Muscle layer of colon (tissue), 2 donors: ENCODE measurements at regions not wholly inside any gene's neighbourhood (a gene's known extent, or its start where the extent isn't known, plus 50 kb on each side); places are given as distances from the start of the nearest gene placed in this dataset.

Source experiments
- H3K27ac ChIP-seq: one replicate; pipeline ENCODE4 v1.7.0; 2013; ENCODE audit warnings: low read depth, mild to moderate bottlenecking, low read length, moderate library complexity
- H3K27me3 ChIP-seq, 2 donors: one replicate each; pipeline ENCODE4 v1.7.0; 2013; ENCODE audit warnings: low read length in 2 of 2, mild to moderate bottlenecking in 2 of 2; ENCODE audit not compliant: insufficient read depth in 2 of 2, control insufficient read depth in 1 of 2
- H3K36me3 ChIP-seq: one replicate; pipeline ENCODE4 v1.7.0; 2013; ENCODE audit warnings: mild to moderate bottlenecking, low read length; ENCODE audit not compliant: insufficient read depth
- H3K4me1 ChIP-seq: one replicate; pipeline ENCODE4 v1.7.0; 2013; ENCODE audit warnings: mild to moderate bottlenecking, low read length; ENCODE audit not compliant: insufficient read depth
- H3K4me3 ChIP-seq, 2 donors: one replicate each; pipeline ENCODE4 v1.7.0; 2013; ENCODE audit warnings: low read length in 2 of 2, low read depth in 1 of 2, mild to moderate bottlenecking in 1 of 2, moderate library complexity in 1 of 2
- H3K9ac ChIP-seq: one replicate; pipeline ENCODE4 v1.7.0; 2013; ENCODE audit warnings: low read length
- H3K9me3 ChIP-seq: one replicate; pipeline ENCODE4 v1.7.0; 2013; ENCODE audit warnings: mild to moderate bottlenecking, low read length
- donor health status: abdominal sarcoma.
- donor health status: Adenocarcinoma of cecum.

- H3K9me3 ChIP-seq: no peaks in the 10 kb centered on the region
- H3K27me3 ChIP-seq: no peaks in the 10 kb centered on the region
- no peak overlapping the region for H3K4me3 ChIP-seq
- no peak overlapping the region for H3K27ac ChIP-seq
- H3K4me1 ChIP-seq: peaks cover 5% of the 10 kb centered on the region
- H3K36me3 ChIP-seq: no peaks in the 10 kb centered on the region
- no peak overlapping the region for H3K9ac ChIP-seq
Observed at GRCh38 chr2:14944562-14945346, 312.2 kb downstream of the LRATD1 start.

- no peaks in the 10 kb centered on the region for H3K36me3 ChIP-seq
- H3K9ac ChIP-seq: no peak overlapping the region
- no peak overlapping the region for H3K27ac ChIP-seq
- H3K27me3 ChIP-seq: no peaks in the 10 kb centered on the region
- no peak overlapping the region for H3K4me3 ChIP-seq
- H3K4me1 ChIP-seq: no peaks in the 10 kb centered on the region
- no peaks in the 10 kb centered on the region for H3K9me3 ChIP-seq
Observed at GRCh38 chr2:14951569-14952285, 319.2 kb downstream of the LRATD1 start.

GRCh38 chr2:14952400-14952963 lies 320.0 kb downstream of the LRATD1 start:
- Histone ChIP-seq H3K27me3 (no peaks in the 10 kb centered on the region), H3K9me3 (no peaks in the 10 kb centered on the region), H3K4me1 (no peaks in the 10 kb centered on the region), H3K4me3 (no peak overlapping the region), H3K36me3 (no peaks in the 10 kb centered on the region), H3K27ac (no peak overlapping the region), H3K9ac (no peak overlapping the region)

- H3K4me3 ChIP-seq: no peak overlapping the region
- no peaks in the 10 kb centered on the region for H3K4me1 ChIP-seq
- H3K27ac ChIP-seq: no peak overlapping the region
- H3K27me3 ChIP-seq: no peaks in the 10 kb centered on the region
- H3K9ac ChIP-seq: no peak overlapping the region
- no peaks in the 10 kb centered on the region for H3K9me3 ChIP-seq
- H3K36me3 ChIP-seq: no peaks in the 10 kb centered on the region
Observed at GRCh38 chr2:14960686-14961324, 328.3 kb downstream of the LRATD1 start.

GRCh38 chr2:14967729-14968128 lies 335.2 kb downstream of the LRATD1 start:
- no peak overlapping the region for H3K9ac ChIP-seq
- no peaks in the 10 kb centered on the region for H3K27me3 ChIP-seq
- no peaks in the 10 kb centered on the region for H3K9me3 ChIP-seq
- H3K27ac ChIP-seq: no peak overlapping the region
- H3K4me3 ChIP-seq: no peak overlapping the region
- no peaks in the 10 kb centered on the region for H3K36me3 ChIP-seq
- H3K4me1 ChIP-seq: no peaks in the 10 kb centered on the region

GRCh38 chr2:14975381-14975780 lies 342.9 kb downstream of the LRATD1 start:
- H3K4me1 ChIP-seq: no peaks in the 10 kb centered on the region
- H3K36me3 ChIP-seq: no peaks in the 10 kb centered on the region
- H3K27me3 ChIP-seq: no peaks in the 10 kb centered on the region
- no peak overlapping the region for H3K4me3 ChIP-seq
- no peak overlapping the region for H3K27ac ChIP-seq
- H3K9me3 ChIP-seq: no peaks in the 10 kb centered on the region
- no peak overlapping the region for H3K9ac ChIP-seq

GRCh38 chr2:14977021-14977420 lies 344.5 kb downstream of the LRATD1 start:
- Histone ChIP-seq H3K27me3 (no peaks in the 10 kb centered on the region), H3K9ac (no peak overlapping the region), H3K4me1 (no peaks in the 10 kb centered on the region), H3K9me3 (no peaks in the 10 kb centered on the region), H3K36me3 (no peaks in the 10 kb centered on the region), H3K4me3 (no peak overlapping the region), H3K27ac (no peak overlapping the region)

GRCh38 chr2:14978845-14979244 lies 346.3 kb downstream of the LRATD1 start:
- H3K27me3 ChIP-seq: no peaks in the 10 kb centered on the region
- no peak overlapping the region for H3K27ac ChIP-seq
- H3K9ac ChIP-seq: no peak overlapping the region
- H3K9me3 ChIP-seq: no peaks in the 10 kb centered on the region
- no peak overlapping the region for H3K4me3 ChIP-seq
- no peaks in the 10 kb centered on the region for H3K4me1 ChIP-seq
- H3K36me3 ChIP-seq: no peaks in the 10 kb centered on the region

- no peak overlapping the region for H3K4me3 ChIP-seq
- no peaks in the 10 kb centered on the region for H3K27me3 ChIP-seq
- H3K36me3 ChIP-seq: no peaks in the 10 kb centered on the region
- no peak overlapping the region for H3K27ac ChIP-seq
- no peaks in the 10 kb centered on the region for H3K4me1 ChIP-seq
- H3K9ac ChIP-seq: no peak overlapping the region
- no peaks in the 10 kb centered on the region for H3K9me3 ChIP-seq
Observed at GRCh38 chr2:14982790-14983189, 350.3 kb downstream of the LRATD1 start.

GRCh38 chr2:14988600-14988999 lies 356.1 kb downstream of the LRATD1 start:
- H3K4me1 ChIP-seq: no peaks in the 10 kb centered on the region
- H3K9ac ChIP-seq: no peak overlapping the region
- no peak overlapping the region for H3K4me3 ChIP-seq
- no peaks in the 10 kb centered on the region for H3K9me3 ChIP-seq
- no peaks in the 10 kb centered on the region for H3K27me3 ChIP-seq
- no peak overlapping the region for H3K27ac ChIP-seq
- H3K36me3 ChIP-seq: no peaks in the 10 kb centered on the region

GRCh38 chr2:14991723-14992122 lies 359.2 kb downstream of the LRATD1 start:
- no peak overlapping the region for H3K4me3 ChIP-seq
- no peak overlapping the region for H3K9ac ChIP-seq
- H3K36me3 ChIP-seq: no peaks in the 10 kb centered on the region
- H3K27ac ChIP-seq: no peak overlapping the region
- H3K9me3 ChIP-seq: no peaks in the 10 kb centered on the region
- H3K4me1 ChIP-seq: no peaks in the 10 kb centered on the region
- no peaks in the 10 kb centered on the region for H3K27me3 ChIP-seq
